HepG2 (cell line): ENCODE measurements at regions not wholly inside any gene's neighbourhood (a gene's known extent, or its start where the extent isn't known, plus 50 kb on each side); places are given as distances from the start of the nearest gene placed in this dataset.

Experiments
- NR3C1 ChIP-seq: sonication (generic); formaldehyde crosslinking; IDR thresholded peaks from 2 replicates; pipeline ENCODE4 v1.4.0; 2020; ENCODE audit warnings: missing genetic modification reagents
- PBX3 ChIP-seq: sonication (generic); formaldehyde crosslinking; IDR thresholded peaks from 2 replicates; pipeline ENCODE4 v1.8.1; 2023; ENCODE audit warnings: missing genetic modification reagents, inconsistent platforms, borderline replicate concordance
- RELA ChIP-seq: sonication (generic); formaldehyde crosslinking; IDR thresholded peaks from 2 replicates; pipeline ENCODE4 v1.4.0; 2020; ENCODE audit warnings: missing genetic modification reagents
- TF ChIP-seq, protein P1 (sequence below): sonication (generic); formaldehyde crosslinking; IDR thresholded peaks from 2 replicates; pipeline ENCODE4 v1.4.0; 2020; ENCODE audit warnings: mild to moderate bottlenecking, missing genetic modification reagents, borderline replicate concordance
- TF ChIP-seq, protein P2 (sequence below): sonication (generic); formaldehyde crosslinking; IDR thresholded peaks from 2 replicates; pipeline ENCODE4 v1.5.1; 2020; ENCODE audit warnings: mild to moderate bottlenecking, missing genetic modification reagents, moderate library complexity

- TF ChIP-seq, protein P1, sequence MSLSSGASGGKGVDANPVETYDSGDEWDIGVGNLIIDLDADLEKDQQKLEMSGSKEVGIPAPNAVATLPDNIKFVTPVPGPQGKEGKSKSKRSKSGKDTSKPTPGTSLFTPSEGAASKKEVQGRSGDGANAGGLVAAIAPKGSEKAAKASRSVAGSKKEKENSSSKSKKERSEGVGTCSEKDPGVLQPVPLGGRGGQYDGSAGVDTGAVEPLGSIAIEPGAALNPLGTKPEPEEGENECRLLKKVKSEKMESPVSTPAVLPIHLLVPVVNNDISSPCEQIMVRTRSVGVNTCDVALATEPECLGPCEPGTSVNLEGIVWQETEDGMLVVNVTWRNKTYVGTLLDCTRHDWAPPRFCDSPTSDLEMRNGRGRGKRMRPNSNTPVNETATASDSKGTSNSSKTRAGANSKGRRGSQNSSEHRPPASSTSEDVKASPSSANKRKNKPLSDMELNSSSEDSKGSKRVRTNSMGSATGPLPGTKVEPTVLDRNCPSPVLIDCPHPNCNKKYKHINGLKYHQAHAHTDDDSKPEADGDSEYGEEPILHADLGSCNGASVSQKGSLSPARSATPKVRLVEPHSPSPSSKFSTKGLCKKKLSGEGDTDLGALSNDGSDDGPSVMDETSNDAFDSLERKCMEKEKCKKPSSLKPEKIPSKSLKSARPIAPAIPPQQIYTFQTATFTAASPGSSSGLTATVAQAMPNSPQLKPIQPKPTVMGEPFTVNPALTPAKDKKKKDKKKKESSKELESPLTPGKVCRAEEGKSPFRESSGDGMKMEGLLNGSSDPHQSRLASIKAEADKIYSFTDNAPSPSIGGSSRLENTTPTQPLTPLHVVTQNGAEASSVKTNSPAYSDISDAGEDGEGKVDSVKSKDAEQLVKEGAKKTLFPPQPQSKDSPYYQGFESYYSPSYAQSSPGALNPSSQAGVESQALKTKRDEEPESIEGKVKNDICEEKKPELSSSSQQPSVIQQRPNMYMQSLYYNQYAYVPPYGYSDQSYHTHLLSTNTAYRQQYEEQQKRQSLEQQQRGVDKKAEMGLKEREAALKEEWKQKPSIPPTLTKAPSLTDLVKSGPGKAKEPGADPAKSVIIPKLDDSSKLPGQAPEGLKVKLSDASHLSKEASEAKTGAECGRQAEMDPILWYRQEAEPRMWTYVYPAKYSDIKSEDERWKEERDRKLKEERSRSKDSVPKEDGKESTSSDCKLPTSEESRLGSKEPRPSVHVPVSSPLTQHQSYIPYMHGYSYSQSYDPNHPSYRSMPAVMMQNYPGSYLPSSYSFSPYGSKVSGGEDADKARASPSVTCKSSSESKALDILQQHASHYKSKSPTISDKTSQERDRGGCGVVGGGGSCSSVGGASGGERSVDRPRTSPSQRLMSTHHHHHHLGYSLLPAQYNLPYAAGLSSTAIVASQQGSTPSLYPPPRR (CRISPR knock-in tag) = no peak
- no peak for TF ChIP-seq RELA (CRISPR knock-in tag)
- TF ChIP-seq, protein P2, sequence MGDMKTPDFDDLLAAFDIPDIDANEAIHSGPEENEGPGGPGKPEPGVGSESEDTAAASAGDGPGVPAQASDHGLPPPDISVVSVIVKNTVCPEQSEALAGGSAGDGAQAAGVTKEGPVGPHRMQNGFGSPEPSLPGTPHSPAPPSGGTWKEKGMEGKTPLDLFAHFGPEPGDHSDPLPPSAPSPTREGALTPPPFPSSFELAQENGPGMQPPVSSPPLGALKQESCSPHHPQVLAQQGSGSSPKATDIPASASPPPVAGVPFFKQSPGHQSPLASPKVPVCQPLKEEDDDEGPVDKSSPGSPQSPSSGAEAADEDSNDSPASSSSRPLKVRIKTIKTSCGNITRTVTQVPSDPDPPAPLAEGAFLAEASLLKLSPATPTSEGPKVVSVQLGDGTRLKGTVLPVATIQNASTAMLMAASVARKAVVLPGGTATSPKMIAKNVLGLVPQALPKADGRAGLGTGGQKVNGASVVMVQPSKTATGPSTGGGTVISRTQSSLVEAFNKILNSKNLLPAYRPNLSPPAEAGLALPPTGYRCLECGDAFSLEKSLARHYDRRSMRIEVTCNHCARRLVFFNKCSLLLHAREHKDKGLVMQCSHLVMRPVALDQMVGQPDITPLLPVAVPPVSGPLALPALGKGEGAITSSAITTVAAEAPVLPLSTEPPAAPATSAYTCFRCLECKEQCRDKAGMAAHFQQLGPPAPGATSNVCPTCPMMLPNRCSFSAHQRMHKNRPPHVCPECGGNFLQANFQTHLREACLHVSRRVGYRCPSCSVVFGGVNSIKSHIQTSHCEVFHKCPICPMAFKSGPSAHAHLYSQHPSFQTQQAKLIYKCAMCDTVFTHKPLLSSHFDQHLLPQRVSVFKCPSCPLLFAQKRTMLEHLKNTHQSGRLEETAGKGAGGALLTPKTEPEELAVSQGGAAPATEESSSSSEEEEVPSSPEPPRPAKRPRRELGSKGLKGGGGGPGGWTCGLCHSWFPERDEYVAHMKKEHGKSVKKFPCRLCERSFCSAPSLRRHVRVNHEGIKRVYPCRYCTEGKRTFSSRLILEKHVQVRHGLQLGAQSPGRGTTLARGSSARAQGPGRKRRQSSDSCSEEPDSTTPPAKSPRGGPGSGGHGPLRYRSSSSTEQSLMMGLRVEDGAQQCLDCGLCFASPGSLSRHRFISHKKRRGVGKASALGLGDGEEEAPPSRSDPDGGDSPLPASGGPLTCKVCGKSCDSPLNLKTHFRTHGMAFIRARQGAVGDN (CRISPR knock-in tag) = no peak
- TF ChIP-seq NR3C1 (CRISPR knock-in tag) = no peak
- TF ChIP-seq PBX3 (CRISPR knock-in tag) = no peak
Measured at GRCh38 chrX:124720532-124720931, 374.2 kb downstream of the SH2D1A start.
